SK-N-SH (cell line): ENCODE measurements at regions not wholly inside any gene's neighbourhood (a gene's known extent, or its start where the extent isn't known, plus 50 kb on each side); places are given as distances from the start of the nearest gene placed in this dataset.

Source experiments
- CTCF ChIA-PET: fragments of 300-600, 350-600 bp; formaldehyde crosslinking; extraction: SDS; loops from one replicate; lab custom pipeline; 2021; lab: Yijun Ruan, JAX
- POLR2A ChIA-PET: fragments of 350-600 bp; sonication (Branson Sonifier 250); formaldehyde crosslinking; extraction: SDS; loops from one replicate; lab custom pipeline; 2020; ENCODE audit warnings: antibody characterized with exemption, inconsistent platforms; lab: Yijun Ruan, JAX
- DNase-seq: peaks from one replicate; pipeline ENCODE4 v3.0.0; 2012
- H2AFZ ChIP-seq: fragments of 200-600 bp; sonication (generic); 2 replicates; pipeline ENCODE4 v1.8.1; 2016; ENCODE audit warnings: antibody characterized with exemption, mild to moderate bottlenecking, low read depth
- H3F3A ChIP-seq: fragments of 200-600 bp; sonication (generic); replicated peaks from 2 replicates; pipeline ENCODE3; 2016; ENCODE audit warnings: antibody characterized with exemption, mild to moderate bottlenecking; ENCODE audit not compliant: insufficient read depth
- H3K27ac ChIP-seq, 2 experiments: fragments of 200-500 bp in 1 of 2; fragments of 200-600 bp in 1 of 2; sonication (Bioruptor generic) in 1 of 2; sonication (generic), shearing (Covaris generic) in 1 of 2; 2 replicates each; pipeline versions ENCODE4 v1.5.1 to v1.6.1; 2014 to 2016; ENCODE audit warnings: low read depth in 2 of 2, inconsistent platforms in 1 of 2, low read length in 1 of 2, mild to moderate bottlenecking in 1 of 2, mixed read lengths in 1 of 2
- H3K27me3 ChIP-seq: fragments of 200-600 bp; sonication (generic), shearing (Covaris generic); 2 replicates; pipeline ENCODE4 v1.6.1; 2016; ENCODE audit warnings: mixed run types; ENCODE audit not compliant: insufficient read depth
- H3K36me3 ChIP-seq, 2 experiments: fragments of 200-500 bp in 1 of 2; fragments of 200-600 bp in 1 of 2; sonication (Bioruptor generic) in 1 of 2; sonication (generic) in 1 of 2; replicated peaks in 1 of 2; 2 replicates each; pipeline versions ENCODE3 to v1.5.1; 2014 to 2016; ENCODE audit warnings: low read length in 1 of 2, mild to moderate bottlenecking in 1 of 2; ENCODE audit not compliant: insufficient read depth in 2 of 2, control insufficient read depth in 1 of 2
- H3K4me1 ChIP-seq, 2 experiments: fragments of 200-500 bp in 1 of 2; fragments of 200-600 bp in 1 of 2; sonication (Bioruptor generic) in 1 of 2; sonication (generic), shearing (Covaris generic) in 1 of 2; 2 replicates each; pipeline versions ENCODE4 v1.5.1 to v1.6.1; 2014 to 2016; ENCODE audit warnings: low read depth in 1 of 2, low read length in 1 of 2, mixed run types in 1 of 2; ENCODE audit not compliant: insufficient read depth in 2 of 2, control insufficient read depth in 1 of 2
- H3K4me2 ChIP-seq: fragments of 200-600 bp; sonication (generic), shearing (Covaris generic); 2 replicates; pipeline ENCODE4 v1.6.1; 2017; ENCODE audit warnings: mixed run types
- H3K4me3 ChIP-seq, 2 experiments: fragments of 200-500 bp in 1 of 2; fragments of 200-600 bp in 1 of 2; sonication (Bioruptor generic) in 1 of 2; sonication (generic), shearing (Covaris generic) in 1 of 2; 2 replicates each; pipeline versions ENCODE4 v1.5.1 to v1.8.1; 2014 to 2016; ENCODE audit warnings: low read depth in 2 of 2, inconsistent platforms in 1 of 2, low read length in 1 of 2, mild to moderate bottlenecking in 1 of 2, mixed read lengths in 1 of 2, moderate library complexity in 1 of 2
- H3K79me2 ChIP-seq: fragments of 200-600 bp; sonication (generic); 2 replicates; pipeline ENCODE4 v1.8.1; 2017; ENCODE audit warnings: mild to moderate bottlenecking; ENCODE audit not compliant: insufficient read depth
- H3K9ac ChIP-seq: fragments of 200-600 bp; sonication (generic); 2 replicates; pipeline ENCODE4 v1.6.1; 2017; ENCODE audit warnings: mixed run types
- H3K9me2 ChIP-seq: fragments of 200-600 bp; sonication (generic); 2 replicates; pipeline ENCODE4 v1.6.1; 2017; ENCODE audit warnings: mixed run types
- H3K9me3 ChIP-seq: fragments of 200-600 bp; sonication (generic); 2 replicates; pipeline ENCODE4 v1.6.1; 2017; ENCODE audit warnings: mixed run types, mild to moderate bottlenecking, moderate library complexity
- H4K20me1 ChIP-seq: fragments of 200-600 bp; sonication (generic); 2 replicates; pipeline ENCODE4 v1.6.1; 2017; ENCODE audit warnings: mild to moderate bottlenecking, mixed run types; ENCODE audit not compliant: insufficient read depth
- CHD2 ChIP-seq: fragments of 150-350 bp; IDR thresholded peaks from 2 replicates; pipeline ENCODE4 v1.6.1; 2018; ENCODE audit warnings: low read length; ENCODE audit not compliant: partially characterized antibody
- ELF1 ChIP-seq: IDR thresholded peaks from 2 replicates; pipeline ENCODE4 v1.4.0; 2012
- EP300 ChIP-seq, 2 experiments: IDR thresholded peaks; 2 replicates each; pipeline versions ENCODE4 v1.4.0 to v1.6.1; 2012; ENCODE audit warnings: borderline replicate concordance in 1 of 2, low read depth in 1 of 2, low read length in 1 of 2
- FOSL2 ChIP-seq: IDR thresholded peaks from 2 replicates; pipeline ENCODE4 v1.4.0; 2012; ENCODE audit warnings: low read depth, mild to moderate bottlenecking, moderate library complexity, borderline replicate concordance
- FOXJ3 ChIP-seq: sonication (generic); formaldehyde crosslinking; IDR thresholded peaks from 2 replicates; pipeline ENCODE4 v1.5.1; 2020; ENCODE audit warnings: mild to moderate bottlenecking, missing genetic modification reagents
- FOXM1 ChIP-seq: IDR thresholded peaks from 2 replicates; pipeline ENCODE4 v1.4.0; 2012; ENCODE audit warnings: low read depth, mild to moderate bottlenecking
- GABPA ChIP-seq: IDR thresholded peaks from 2 replicates; pipeline ENCODE4 v1.4.0; 2012; ENCODE audit warnings: low read depth, mild to moderate bottlenecking
- JUND ChIP-seq: IDR thresholded peaks from 2 replicates; pipeline ENCODE4 v1.4.0; 2012
- MXI1 ChIP-seq: IDR thresholded peaks from 2 replicates; pipeline ENCODE4 v1.6.1; 2012; ENCODE audit warnings: mild to moderate bottlenecking, low read depth, low read length, improper control_type of control experiment
- NRF1 ChIP-seq: IDR thresholded peaks from 2 replicates; pipeline ENCODE4 v1.6.1; 2012; ENCODE audit warnings: low read depth, mild to moderate bottlenecking, low read length
- RAD21 ChIP-seq: IDR thresholded peaks from 2 replicates; pipeline ENCODE4 v1.6.1; 2012; ENCODE audit warnings: mild to moderate bottlenecking, low read length
- RCOR1 ChIP-seq: fragments of 150-350 bp; IDR thresholded peaks from 2 replicates; pipeline ENCODE4 v1.6.1; 2017; ENCODE audit warnings: antibody characterized with exemption, low read length
- RFX5 ChIP-seq: IDR thresholded peaks from 2 replicates; pipeline ENCODE4 v1.6.1; 2012; ENCODE audit warnings: mild to moderate bottlenecking, improper control_type of control experiment, low read length
- RXRA ChIP-seq: IDR thresholded peaks from 2 replicates; pipeline ENCODE4 v1.4.0; 2012; ENCODE audit warnings: low read depth, mild to moderate bottlenecking, borderline replicate concordance
- SMC3 ChIP-seq: IDR thresholded peaks from 2 replicates; pipeline ENCODE4 v1.6.1; 2012; ENCODE audit warnings: low read depth, low read length, improper control_type of control experiment
- TAF1 ChIP-seq: IDR thresholded peaks from 2 replicates; pipeline ENCODE4 v1.6.1; 2012; ENCODE audit warnings: low read depth, mild to moderate bottlenecking, low read length, moderate library complexity, borderline replicate concordance
- TCF12 ChIP-seq: IDR thresholded peaks from 2 replicates; pipeline ENCODE4 v1.4.0; 2012
- TEAD4 ChIP-seq: IDR thresholded peaks from 2 replicates; pipeline ENCODE4 v1.4.0; 2012; ENCODE audit warnings: mild to moderate bottlenecking, borderline replicate concordance; ENCODE audit not compliant: insufficient read depth
- USF2 ChIP-seq: fragments of 150-350 bp; IDR thresholded peaks from 2 replicates; pipeline ENCODE4 v1.6.1; 2017; ENCODE audit warnings: antibody characterized with exemption, low read length, low read depth, borderline replicate concordance
- YY1 ChIP-seq: IDR thresholded peaks from 2 replicates; pipeline ENCODE4 v1.4.0; 2012; ENCODE audit warnings: low read depth, mild to moderate bottlenecking
- WGBS: methylation state at CpG from one replicate; pipeline ENCODE4 v1.1.6; 2017; ENCODE audit warnings: low lambda C conversion rate; 5-methylcytosine and 5-hydroxymethylcytosine counted together
- TF ChIP-seq, protein P1 (sequence below): IDR thresholded peaks from 2 replicates; pipeline ENCODE4 v1.4.0; 2012; ENCODE audit warnings: low read depth, borderline replicate concordance
- TF ChIP-seq, protein P2 (sequence below): IDR thresholded peaks from 2 replicates; pipeline ENCODE4; 2012

GRCh38 chr5:37938076-37938852 lies 98.4 kb upstream of the GDNF start:
- CTCF ChIA-PET = interaction anchor here (1.1 kb wide), 1 partner anchor 11 kb away, joined by 3 read pairs; no protein-coding TSS in a partner anchor
- no peaks in the 10 kb centered on the region for H3F3A ChIP-seq
- 3% methylated on average over 4 of the region's 4 CpGs for WGBS

GRCh38 chr5:37936091-37936490 lies 96.2 kb upstream of the GDNF start:
- ChIA-PET CTCF (no interaction called here), POLR2A (no interaction called here)
- no peak overlapping the region for H3K4me2 ChIP-seq
- peaks cover 34% of the 10 kb centered on the region; the same call in 1 of the 2 replicates for H3K27me3 ChIP-seq
- no peaks in the 10 kb centered on the region for H3K79me2 ChIP-seq
- no peak overlapping the region for H2AFZ ChIP-seq
- H3F3A ChIP-seq = no peaks in the 10 kb centered on the region
- WGBS = 1% methylated on average over 5 of the region's 5 CpGs
- no peaks in the 10 kb centered on the region for H3K36me3 ChIP-seq
- no peaks in the 10 kb centered on the region for H3K4me1 ChIP-seq
- no peak for DNase-seq
- no peaks in the 10 kb centered on the region for H3K9me3 ChIP-seq
- H3K27ac ChIP-seq = no peak overlapping the region
- TF ChIP-seq GABPA = no peak
- TF ChIP-seq, protein P1, sequence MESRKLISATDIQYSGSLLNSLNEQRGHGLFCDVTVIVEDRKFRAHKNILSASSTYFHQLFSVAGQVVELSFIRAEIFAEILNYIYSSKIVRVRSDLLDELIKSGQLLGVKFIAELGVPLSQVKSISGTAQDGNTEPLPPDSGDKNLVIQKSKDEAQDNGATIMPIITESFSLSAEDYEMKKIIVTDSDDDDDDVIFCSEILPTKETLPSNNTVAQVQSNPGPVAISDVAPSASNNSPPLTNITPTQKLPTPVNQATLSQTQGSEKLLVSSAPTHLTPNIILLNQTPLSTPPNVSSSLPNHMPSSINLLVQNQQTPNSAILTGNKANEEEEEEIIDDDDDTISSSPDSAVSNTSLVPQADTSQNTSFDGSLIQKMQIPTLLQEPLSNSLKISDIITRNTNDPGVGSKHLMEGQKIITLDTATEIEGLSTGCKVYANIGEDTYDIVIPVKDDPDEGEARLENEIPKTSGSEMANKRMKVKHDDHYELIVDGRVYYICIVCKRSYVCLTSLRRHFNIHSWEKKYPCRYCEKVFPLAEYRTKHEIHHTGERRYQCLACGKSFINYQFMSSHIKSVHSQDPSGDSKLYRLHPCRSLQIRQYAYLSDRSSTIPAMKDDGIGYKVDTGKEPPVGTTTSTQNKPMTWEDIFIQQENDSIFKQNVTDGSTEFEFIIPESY = no peak
- TF ChIP-seq RFX5 = no peak
- no peak for TF ChIP-seq TCF12
- TF ChIP-seq EP300 (IDR thresholded peaks at IDR 0.05; ENCODE audit: borderline replicate concordance in 1 of 2, low read depth in 1 of 2, low read length in 1 of 2) = no peak
- TF ChIP-seq TEAD4 = no peak
- TF ChIP-seq USF2 = no peak
- TF ChIP-seq, protein P2, sequence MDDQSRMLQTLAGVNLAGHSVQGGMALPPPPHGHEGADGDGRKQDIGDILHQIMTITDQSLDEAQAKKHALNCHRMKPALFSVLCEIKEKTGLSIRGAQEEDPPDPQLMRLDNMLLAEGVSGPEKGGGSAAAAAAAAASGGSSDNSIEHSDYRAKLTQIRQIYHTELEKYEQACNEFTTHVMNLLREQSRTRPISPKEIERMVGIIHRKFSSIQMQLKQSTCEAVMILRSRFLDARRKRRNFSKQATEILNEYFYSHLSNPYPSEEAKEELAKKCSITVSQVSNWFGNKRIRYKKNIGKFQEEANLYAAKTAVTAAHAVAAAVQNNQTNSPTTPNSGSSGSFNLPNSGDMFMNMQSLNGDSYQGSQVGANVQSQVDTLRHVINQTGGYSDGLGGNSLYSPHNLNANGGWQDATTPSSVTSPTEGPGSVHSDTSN = no peak
- TF ChIP-seq RCOR1 = no peak
- no peak for TF ChIP-seq RXRA
- no peak for TF ChIP-seq ELF1
- no peak for TF ChIP-seq FOSL2
- TF ChIP-seq SMC3 = no peak
- TF ChIP-seq FOXJ3 = no peak
- TF ChIP-seq RAD21 = no peak
- no peak for TF ChIP-seq NRF1
- H3K9ac ChIP-seq = no peak overlapping the region
- no peaks in the 10 kb centered on the region for H3K9me2 ChIP-seq
- H3K4me3 ChIP-seq = no peak overlapping the region
- H4K20me1 ChIP-seq = no peaks in the 10 kb centered on the region

More at GRCh38 chr5:37938076-37938852, 98.4 kb upstream of the GDNF start:
- Histone ChIP-seq H3K36me3 (no peaks in the 10 kb centered on the region), H3K4me1 (no peaks in the 10 kb centered on the region), H3K27me3 (peaks cover 29% of the 10 kb centered on the region; the same call in 1 of the 2 replicates), H3K9me3 (no peaks in the 10 kb centered on the region), H3K9me2 (no peaks in the 10 kb centered on the region), H3K79me2 (no peaks in the 10 kb centered on the region), H4K20me1 (no peaks in the 10 kb centered on the region), H2AFZ (no peak overlapping the region), H3K27ac (no peak overlapping the region), H3K4me2 (no peak overlapping the region), H3K4me3 (no peak overlapping the region), H3K9ac (no peak overlapping the region)
- POLR2A ChIA-PET = no interaction called here
- no peak for DNase-seq
- TF ChIP-seq YY1 (no peak), FOXJ3 (no peak), JUND (no peak), TAF1 (no peak), CHD2 (no peak), FOXM1 (no peak), MXI1 (no peak), RCOR1 (no peak), TEAD4 (no peak), USF2 (no peak)
